Keratinocyte (primary cell): ENCODE measurements at regions not wholly inside any gene's neighbourhood (a gene's known extent, or its start where the extent isn't known, plus 50 kb on each side); places are given as distances from the start of the nearest gene placed in this dataset.

Experiments used
- DNase-seq: peaks from one replicate; pipeline ENCODE4 v3.0.0-alpha.2; 2011; ENCODE audit warnings: low read depth, missing footprints, low spot score
- FAIRE-seq: peaks from 2 replicates; lab custom pipeline; 2011; peaks lifted over from hg19 to GRCh38; lab: Jason Lieb, UNC
- H2AFZ ChIP-seq: 2 replicates; pipeline ENCODE4 v1.6.0; 2012; ENCODE audit warnings: low read length, control low read depth, inconsistent platforms; ENCODE audit not compliant: control insufficient read depth
- H3K27ac ChIP-seq: 2 replicates; pipeline ENCODE4 v1.5.1; 2011; ENCODE audit warnings: low read length; ENCODE audit not compliant: control insufficient read depth, insufficient read depth
- H3K27me3 ChIP-seq: 3 replicates; pipeline ENCODE4 v1.6.0; 2011; ENCODE audit warnings: low read length; ENCODE audit not compliant: control insufficient read depth, insufficient read depth; ENCODE audit errors: extremely low read depth
- H3K36me3 ChIP-seq, 2 experiments: 2 replicates in 1 of 2; 3 replicates in 1 of 2; pipeline ENCODE4 v1.5.1; 2011; ENCODE audit warnings: low read length in 2 of 2, mild to moderate bottlenecking in 1 of 2; ENCODE audit not compliant: control insufficient read depth in 2 of 2, insufficient read depth in 2 of 2; ENCODE audit errors: extremely low read depth in 1 of 2
- H3K4me1 ChIP-seq: 3 replicates; pipeline ENCODE4 v1.5.1; 2011; ENCODE audit warnings: low read length; ENCODE audit not compliant: control insufficient read depth, insufficient read depth; ENCODE audit errors: extremely low read depth
- H3K4me2 ChIP-seq: 3 replicates; pipeline ENCODE4 v1.6.0; 2011; ENCODE audit warnings: low read depth, low read length; ENCODE audit not compliant: control insufficient read depth, insufficient read depth; ENCODE audit errors: extremely low read depth
- H3K4me3 ChIP-seq, 3 experiments: fragments of 200-600 bp in 1 of 3; sonication (generic) in 1 of 3; 2 replicates in 2 of 3; 3 replicates in 1 of 3; pipeline ENCODE4 v1.5.1; 2011 to 2016; ENCODE audit warnings: low read length in 3 of 3, mild to moderate bottlenecking in 3 of 3, control low read depth in 2 of 3, inconsistent platforms in 1 of 3, low read depth in 1 of 3, mixed read lengths in 1 of 3, mixed run types in 1 of 3, moderate library complexity in 1 of 3; ENCODE audit not compliant: control insufficient read depth in 2 of 3, insufficient read depth in 2 of 3; ENCODE audit errors: extremely low read depth in 1 of 3
- H3K79me2 ChIP-seq: 2 replicates; pipeline ENCODE4 v1.6.0; 2012; ENCODE audit warnings: low read length; ENCODE audit not compliant: control insufficient read depth, insufficient read depth
- H3K9ac ChIP-seq: 3 replicates; pipeline ENCODE4 v1.6.0; 2011; ENCODE audit warnings: low read length; ENCODE audit not compliant: control insufficient read depth, insufficient read depth; ENCODE audit errors: extremely low read depth
- H3K9me1 ChIP-seq: 3 replicates; pipeline ENCODE4 v1.6.0; 2011; ENCODE audit warnings: low read length; ENCODE audit not compliant: control insufficient read depth, insufficient read depth; ENCODE audit errors: extremely low read depth
- H3K9me3 ChIP-seq: 2 replicates; pipeline ENCODE4 v1.5.1; 2012; ENCODE audit warnings: low read depth, low read length; ENCODE audit not compliant: control insufficient read depth
- H4K20me1 ChIP-seq: 3 replicates; pipeline ENCODE4 v1.6.0; 2011; ENCODE audit warnings: low read length; ENCODE audit not compliant: control insufficient read depth, insufficient read depth; ENCODE audit errors: extremely low read depth
- CTCF ChIP-seq, 3 experiments: IDR thresholded peaks in 1 of 3; conservative IDR thresholded peaks in 1 of 3; optimal IDR thresholded peaks in 1 of 3; 2 replicates in 2 of 3; 3 replicates in 1 of 3; pipeline versions ENCODE3 to v1.5.1; 2011; ENCODE audit warnings: low read length in 3 of 3, mild to moderate bottlenecking in 3 of 3, moderate library complexity in 2 of 3, control low read depth in 1 of 3, inconsistent platforms in 1 of 3; ENCODE audit not compliant: insufficient read depth in 2 of 3; ENCODE audit errors: extremely low read depth in 1 of 3
- EZH2 ChIP-seq: IDR thresholded peaks from one replicate; pipeline ENCODE4 v1.6.1; 2012; ENCODE audit warnings: inconsistent platforms, mild to moderate bottlenecking, low read length, moderate library complexity
- dilution Hi-C: fragments of 300-500 bp; cut with MboI; formaldehyde crosslinking; loops from one replicate; pipeline ENCODE4 v1.7.0; 2020; ENCODE audit warnings: low sequenced_read_pairs; ENCODE audit not compliant: extremely low pct_ligation_motif_present

GRCh38 chr6:22696481-22696880, 127.1 kb downstream of the HDGFL1 start:
- FAIRE-seq, result no peak
- Histone ChIP-seq H3K4me1 (no peaks in the 10 kb centered on the region), H3K4me3 (no peak overlapping the region), H2AFZ (no peak overlapping the region), H4K20me1 (no peaks in the 10 kb centered on the region), H3K4me2 (no peak overlapping the region), H3K9me1 (no peaks in the 10 kb centered on the region), H3K79me2 (no peaks in the 10 kb centered on the region), H3K27ac (no peak overlapping the region), H3K36me3 (no peaks in the 10 kb centered on the region), H3K27me3 (no peaks in the 10 kb centered on the region), H3K9ac (no peak overlapping the region), H3K9me3 (no peaks in the 10 kb centered on the region)
- dilution Hi-C loops, result no loop called here
- DNase-seq, result no peak
- TF ChIP-seq EZH2 (no peak), CTCF (optimal IDR thresholded peaks at IDR 0.05 in 1 of 3, IDR thresholded peaks at IDR 0.05 in 1 of 3, conservative IDR thresholded peaks at IDR 0.05 in 1 of 3; ENCODE audit: extremely low read depth in 1 of 3, insufficient read depth in 2 of 3, low read length in 3 of 3) (no peak)

- H3K4me3 ChIP-seq, result no peak overlapping the region
- H2AFZ ChIP-seq, result no peak overlapping the region
- no peak for DNase-seq
- H4K20me1 ChIP-seq, result no peaks in the 10 kb centered on the region
- H3K4me2 ChIP-seq, result no peak overlapping the region
- H3K27me3 ChIP-seq, result no peaks in the 10 kb centered on the region
- no peaks in the 10 kb centered on the region for H3K9me3 ChIP-seq
- H3K9ac ChIP-seq, result no peak overlapping the region
- TF ChIP-seq EZH2 (no peak), CTCF (optimal IDR thresholded peaks at IDR 0.05 in 1 of 3, IDR thresholded peaks at IDR 0.05 in 1 of 3, conservative IDR thresholded peaks at IDR 0.05 in 1 of 3; ENCODE audit: extremely low read depth in 1 of 3, insufficient read depth in 2 of 3, low read length in 3 of 3) (no peak)
- no peak for FAIRE-seq
- H3K79me2 ChIP-seq, result no peaks in the 10 kb centered on the region
- dilution Hi-C loops, result no loop called here
- H3K27ac ChIP-seq, result no peak overlapping the region
- H3K36me3 ChIP-seq, result no peaks in the 10 kb centered on the region
- H3K4me1 ChIP-seq, result no peaks in the 10 kb centered on the region
- no peaks in the 10 kb centered on the region for H3K9me1 ChIP-seq
Observed at GRCh38 chr6:22697306-22697705, 127.9 kb downstream of the HDGFL1 start.
